ENCODE measurements at regions not wholly inside any gene's neighbourhood (a gene's known extent, or its start where the extent isn't known, plus 50 kb on each side); places are given as distances from the start of the nearest gene placed in this dataset.

DNA sequence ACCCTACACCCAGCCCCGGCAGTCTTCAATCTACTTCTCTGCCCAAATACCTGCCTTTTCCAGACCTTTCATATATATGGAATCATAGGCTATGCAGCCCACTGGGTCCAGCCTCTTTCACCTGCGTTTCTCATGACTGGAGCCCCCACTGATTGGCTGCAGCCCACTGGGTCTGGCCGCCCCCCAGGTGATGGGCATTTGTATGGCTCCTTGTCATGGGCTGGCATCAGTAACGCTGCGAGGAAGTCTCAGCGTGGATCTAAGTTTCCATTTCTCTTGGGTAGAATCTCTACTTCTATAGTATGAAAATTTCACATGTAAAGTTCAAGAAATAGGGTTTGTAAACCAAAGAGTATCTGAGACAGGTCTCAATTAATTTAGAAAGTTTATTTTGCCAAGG lies 281.9 kb downstream of the NDUFA10 start:
- Histone ChIP-seq H3K79me2 (ENCODE audit: control insufficient read depth, insufficient read depth, low read length) (no peaks in the 10 kb centered on the region), H4K20me1 (replicated peaks; ENCODE audit: control insufficient read depth, insufficient read depth, low read length) (no peaks in the 10 kb centered on the region; the same call in 1 of the 2 replicates), H3K9me1 (ENCODE audit: control insufficient read depth, insufficient read depth, low read length) (no peaks in the 10 kb centered on the region), H3K27ac (ENCODE audit: extremely low read depth, low read depth, low read length) (no peak overlapping the region), H3K4me3 (no peak overlapping the region), H3K9ac (ENCODE audit: insufficient read depth in 1 of 2, low read depth in 2 of 2, low read length in 2 of 2) (no peak overlapping the region), H3K4me1 (replicated peaks in 1 of 2; ENCODE audit: control insufficient read depth in 2 of 2, insufficient read depth in 2 of 2, low read length in 2 of 2) (0 out of 5 replicates have a peak, but pooled peaks cover 0 to 3% of the 10 kb centered on the region in 2 experiments), H3K9me3 (replicated peaks; ENCODE audit: control insufficient read depth, insufficient read depth, low read depth, low read length) (no peaks in the 10 kb centered on the region), H2AFZ (ENCODE audit: low read depth, low read length) (no peak overlapping the region), H3K36me3 (ENCODE audit: control insufficient read depth, insufficient read depth, low read length) (no peaks in the 10 kb centered on the region), H3K4me2 (ENCODE audit: insufficient read depth, low read length) (no peak overlapping the region), H3K27me3 (ENCODE audit: control insufficient read depth in 2 of 2, insufficient read depth in 2 of 2, low read length in 2 of 2) (peaks cover 0 to 32% of the 10 kb centered on the region in 2 experiments; a peak in 2 of 5 replicates)
- ChIA-PET POLR2A (no interaction called here), CTCF (ENCODE audit: low intra/inter-chr PET ratio) (no interaction called here)
- no TSS peak for BruUV-seq (replicated peaks)
- FAIRE-seq (no peak), ATAC-seq (no peak), DNase-seq (ENCODE audit: extremely low read depth in 1 of 4, low spot score in 3 of 4) (no peak)
- intact Hi-C loops (cut with micrococcal nuclease) = no loop called here
- in situ Hi-C loops (cut with MboI) = no loop called here
- no peak for TF ChIP-seq BRF1 (IDR thresholded peaks at IDR 0.05; ENCODE audit: borderline replicate concordance, extremely low read depth, insufficient read length)
- WGBS (ENCODE audit: insufficient coverage, low coverage, missing lambda C conversion rate) = 0% methylated on average over 5 of the region's 6 CpGs

DNA sequence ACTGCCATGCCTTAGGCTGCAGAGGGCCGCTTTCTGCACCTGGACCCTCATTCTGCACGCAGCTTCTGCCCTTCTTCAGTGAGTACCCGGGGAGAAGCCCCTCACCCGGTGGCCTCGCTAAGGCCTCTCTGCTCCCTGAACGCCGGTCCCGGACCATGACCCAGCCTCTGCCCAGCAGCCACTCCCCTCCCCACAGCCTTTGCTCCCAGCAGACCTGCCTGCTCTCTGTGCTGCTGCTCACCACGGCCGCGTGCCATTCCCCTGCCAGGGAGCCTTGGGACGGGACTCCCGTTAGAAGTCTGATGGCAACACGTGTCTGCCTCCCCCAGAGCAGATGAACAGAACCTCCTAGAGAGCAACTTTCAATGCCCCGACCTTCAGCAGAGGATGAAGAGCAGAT lies 282.8 kb downstream of the NDUFA10 start:
- POLR2A ChIA-PET = interaction anchor here (0.5 kb wide), 1 partner anchor 33 kb away, joined by 4 read pairs; no protein-coding TSS in a partner anchor
- Histone ChIP-seq H3K79me2 (ENCODE audit: control insufficient read depth, insufficient read depth, low read length) (no peaks in the 10 kb centered on the region), H3K9ac (ENCODE audit: insufficient read depth in 1 of 2, low read depth in 2 of 2, low read length in 2 of 2) (no peak overlapping the region), H2AFZ (ENCODE audit: low read depth, low read length) (no peak overlapping the region), H3K4me1 (replicated peaks in 1 of 2; ENCODE audit: control insufficient read depth in 2 of 2, insufficient read depth in 2 of 2, low read length in 2 of 2) (0 out of 5 replicates have a peak, but pooled peaks cover 0 to 3% of the 10 kb centered on the region in 2 experiments), H3K4me2 (ENCODE audit: insufficient read depth, low read length) (no peak overlapping the region), H3K9me1 (ENCODE audit: control insufficient read depth, insufficient read depth, low read length) (no peaks in the 10 kb centered on the region), H3K36me3 (ENCODE audit: control insufficient read depth, insufficient read depth, low read length) (no peaks in the 10 kb centered on the region), H3K27ac (ENCODE audit: extremely low read depth, low read depth, low read length) (no peak overlapping the region), H4K20me1 (replicated peaks; ENCODE audit: control insufficient read depth, insufficient read depth, low read length) (no peaks in the 10 kb centered on the region), H3K27me3 (ENCODE audit: control insufficient read depth in 2 of 2, insufficient read depth in 2 of 2, low read length in 2 of 2) (peaks cover 0 to 28% of the 10 kb centered on the region in 2 experiments; a peak in 2 of 5 replicates), H3K9me3 (replicated peaks; ENCODE audit: control insufficient read depth, insufficient read depth, low read depth, low read length) (no peaks in the 10 kb centered on the region), H3K4me3 (no peak overlapping the region)
- TF ChIP-seq MAFF (IDR thresholded peaks at IDR 0.05; ENCODE audit: low read length) (no peak), FUS (optimal IDR thresholded peaks at IDR 0.05; ENCODE audit: low read depth, low read length) (no peak), ZNF23 (CRISPR knock-in tag; IDR thresholded peaks at IDR 0.05) (no peak)
- FAIRE-seq (no peak), DNase-seq (ENCODE audit: extremely low read depth in 1 of 4, low spot score in 3 of 4) (no peak), ATAC-seq (no peak)
- 0% methylated on average over 5 of the region's 15 CpGs for WGBS (ENCODE audit: insufficient coverage, low coverage, missing lambda C conversion rate)
- BruUV-seq (replicated peaks) = no TSS peak
- in situ Hi-C loops (cut with MboI) (no loop called here), intact Hi-C loops (cut with micrococcal nuclease) (no loop called here)
- CTCF ChIA-PET (ENCODE audit: low intra/inter-chr PET ratio) = no interaction called here
